K562 (cell line): ENCODE measurements at regions not wholly inside any gene's neighbourhood (a gene's known extent, or its start where the extent isn't known, plus 50 kb on each side); places are given as distances from the start of the nearest gene placed in this dataset.

ENCODE experiments used
- BHLHE40 ChIP-seq: IDR thresholded peaks from 2 replicates; pipeline ENCODE4 v1.6.1; 2011; ENCODE audit warnings: low read length, improper control_type of control experiment
- CREM ChIP-seq: IDR thresholded peaks from 2 replicates; pipeline ENCODE4 v1.6.1; 2014; ENCODE audit warnings: antibody characterized with exemption, low read depth
- EZH2 ChIP-seq: IDR thresholded peaks from 2 replicates; pipeline ENCODE4 v1.6.1; 2012; ENCODE audit warnings: low read depth, mild to moderate bottlenecking, inconsistent platforms, low read length, borderline replicate concordance

DNA sequence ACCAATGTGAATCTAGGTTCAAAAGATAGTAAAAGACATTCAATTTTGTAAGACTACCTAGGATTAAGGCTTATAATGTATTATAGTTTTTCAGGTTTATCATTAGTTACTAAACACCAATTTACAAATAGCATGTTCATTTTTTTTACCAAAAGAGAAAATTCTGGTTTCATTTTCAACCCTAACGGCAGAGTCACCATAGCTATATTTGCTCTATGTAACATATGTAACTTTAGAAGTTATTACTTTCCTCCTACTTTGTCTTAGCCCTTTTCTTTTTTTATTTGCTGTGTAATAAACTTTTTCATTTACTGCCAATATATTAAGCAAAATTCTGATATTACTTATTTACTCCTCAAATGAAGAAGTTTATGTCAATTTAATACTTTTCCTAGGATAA is 639.6 kb downstream of the ARAP2 start:
- TF ChIP-seq BHLHE40, result no peak
- no peak for TF ChIP-seq CREM
- no peak for TF ChIP-seq EZH2
